ENCODE measurements at regions not wholly inside any gene's neighbourhood (a gene's known extent, or its start where the extent isn't known, plus 50 kb on each side); places are given as distances from the start of the nearest gene placed in this dataset.

DNA sequence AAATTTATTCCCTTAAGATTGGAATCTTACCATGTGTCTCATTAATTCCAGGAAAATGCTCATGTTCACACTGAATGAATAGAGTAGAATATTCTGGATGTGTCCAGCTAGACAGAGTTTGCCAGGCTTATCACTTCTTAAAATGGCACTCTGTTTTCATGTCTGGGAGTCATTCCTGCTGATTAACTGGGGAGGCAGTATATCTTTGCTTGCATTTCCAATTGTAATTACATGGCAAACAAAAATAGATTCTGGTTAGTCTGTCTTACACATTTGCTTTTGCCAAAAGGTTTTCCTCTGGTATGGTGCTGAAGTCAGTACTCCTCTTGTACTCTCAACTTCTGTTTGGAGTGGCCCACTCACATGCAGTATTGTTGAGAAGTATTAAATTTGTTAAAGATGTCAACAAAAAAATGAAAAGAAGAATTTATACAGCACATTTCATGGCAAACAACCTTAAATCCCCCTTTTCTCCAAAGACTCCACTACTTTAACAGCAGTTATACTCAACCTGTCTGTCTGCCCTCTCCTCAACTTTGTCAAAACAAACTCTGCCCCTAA is 70.2 kb downstream of the TENT5A start:
- TF ChIP-seq RAD21 (conservative IDR thresholded peaks at IDR 0.05 in 1 of 2, IDR thresholded peaks at IDR 0.05 in 1 of 2): no peak
- TF ChIP-seq, protein P1, sequence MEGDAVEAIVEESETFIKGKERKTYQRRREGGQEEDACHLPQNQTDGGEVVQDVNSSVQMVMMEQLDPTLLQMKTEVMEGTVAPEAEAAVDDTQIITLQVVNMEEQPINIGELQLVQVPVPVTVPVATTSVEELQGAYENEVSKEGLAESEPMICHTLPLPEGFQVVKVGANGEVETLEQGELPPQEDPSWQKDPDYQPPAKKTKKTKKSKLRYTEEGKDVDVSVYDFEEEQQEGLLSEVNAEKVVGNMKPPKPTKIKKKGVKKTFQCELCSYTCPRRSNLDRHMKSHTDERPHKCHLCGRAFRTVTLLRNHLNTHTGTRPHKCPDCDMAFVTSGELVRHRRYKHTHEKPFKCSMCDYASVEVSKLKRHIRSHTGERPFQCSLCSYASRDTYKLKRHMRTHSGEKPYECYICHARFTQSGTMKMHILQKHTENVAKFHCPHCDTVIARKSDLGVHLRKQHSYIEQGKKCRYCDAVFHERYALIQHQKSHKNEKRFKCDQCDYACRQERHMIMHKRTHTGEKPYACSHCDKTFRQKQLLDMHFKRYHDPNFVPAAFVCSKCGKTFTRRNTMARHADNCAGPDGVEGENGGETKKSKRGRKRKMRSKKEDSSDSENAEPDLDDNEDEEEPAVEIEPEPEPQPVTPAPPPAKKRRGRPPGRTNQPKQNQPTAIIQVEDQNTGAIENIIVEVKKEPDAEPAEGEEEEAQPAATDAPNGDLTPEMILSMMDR (IDR thresholded peaks at IDR 0.05): no peak
- no peak for TF ChIP-seq MYC (IDR thresholded peaks at IDR 0.05; ENCODE audit: borderline replicate concordance, low read length)
- no peak for TF ChIP-seq EP300 (IDR thresholded peaks at IDR 0.05)
- TF ChIP-seq HDAC2 (IDR thresholded peaks at IDR 0.05): no peak
- TF ChIP-seq POLR2A (IDR thresholded peaks at IDR 0.05; ENCODE audit: low read length): no peak
- no peak for TF ChIP-seq POLR2AphosphoS2 (conservative IDR thresholded peaks at IDR 0.05; ENCODE audit: low read length)
- no peak for TF ChIP-seq CEBPB (IDR thresholded peaks at IDR 0.05)
- TF ChIP-seq JUNB (IDR thresholded peaks at IDR 0.05): no peak
- TF ChIP-seq, protein P2, sequence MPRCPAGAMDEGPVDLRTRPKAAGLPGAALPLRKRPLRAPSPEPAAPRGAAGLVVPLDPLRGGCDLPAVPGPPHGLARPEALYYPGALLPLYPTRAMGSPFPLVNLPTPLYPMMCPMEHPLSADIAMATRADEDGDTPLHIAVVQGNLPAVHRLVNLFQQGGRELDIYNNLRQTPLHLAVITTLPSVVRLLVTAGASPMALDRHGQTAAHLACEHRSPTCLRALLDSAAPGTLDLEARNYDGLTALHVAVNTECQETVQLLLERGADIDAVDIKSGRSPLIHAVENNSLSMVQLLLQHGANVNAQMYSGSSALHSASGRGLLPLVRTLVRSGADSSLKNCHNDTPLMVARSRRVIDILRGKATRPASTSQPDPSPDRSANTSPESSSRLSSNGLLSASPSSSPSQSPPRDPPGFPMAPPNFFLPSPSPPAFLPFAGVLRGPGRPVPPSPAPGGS (IDR thresholded peaks at IDR 0.05): no peak
- TF ChIP-seq, protein P3, sequence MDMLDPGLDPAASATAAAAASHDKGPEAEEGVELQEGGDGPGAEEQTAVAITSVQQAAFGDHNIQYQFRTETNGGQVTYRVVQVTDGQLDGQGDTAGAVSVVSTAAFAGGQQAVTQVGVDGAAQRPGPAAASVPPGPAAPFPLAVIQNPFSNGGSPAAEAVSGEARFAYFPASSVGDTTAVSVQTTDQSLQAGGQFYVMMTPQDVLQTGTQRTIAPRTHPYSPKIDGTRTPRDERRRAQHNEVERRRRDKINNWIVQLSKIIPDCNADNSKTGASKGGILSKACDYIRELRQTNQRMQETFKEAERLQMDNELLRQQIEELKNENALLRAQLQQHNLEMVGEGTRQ (IDR thresholded peaks at IDR 0.05): no peak
- TF ChIP-seq NR3C1 (IDR thresholded peaks at IDR 0.05): no peak
- TF ChIP-seq, protein P4, sequence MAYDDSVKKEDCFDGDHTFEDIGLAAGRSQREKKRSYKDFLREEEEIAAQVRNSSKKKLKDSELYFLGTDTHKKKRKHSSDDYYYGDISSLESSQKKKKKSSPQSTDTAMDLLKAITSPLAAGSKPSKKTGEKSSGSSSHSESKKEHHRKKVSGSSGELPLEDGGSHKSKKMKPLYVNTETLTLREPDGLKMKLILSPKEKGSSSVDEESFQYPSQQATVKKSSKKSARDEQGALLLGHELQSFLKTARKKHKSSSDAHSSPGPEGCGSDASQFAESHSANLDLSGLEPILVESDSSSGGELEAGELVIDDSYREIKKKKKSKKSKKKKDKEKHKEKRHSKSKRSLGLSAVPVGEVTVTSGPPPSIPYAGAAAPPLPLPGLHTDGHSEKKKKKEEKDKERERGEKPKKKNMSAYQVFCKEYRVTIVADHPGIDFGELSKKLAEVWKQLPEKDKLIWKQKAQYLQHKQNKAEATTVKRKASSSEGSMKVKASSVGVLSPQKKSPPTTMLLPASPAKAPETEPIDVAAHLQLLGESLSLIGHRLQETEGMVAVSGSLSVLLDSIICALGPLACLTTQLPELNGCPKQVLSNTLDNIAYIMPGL (CRISPR knock-in tag; IDR thresholded peaks at IDR 0.05; ENCODE audit: borderline replicate concordance): no peak
